Astrocyte (in vitro differentiated cells and primary cell): ENCODE measurements at regions not wholly inside any gene's neighbourhood (a gene's known extent, or its start where the extent isn't known, plus 50 kb on each side); places are given as distances from the start of the nearest gene placed in this dataset.

Experiments used
- DNase-seq: peaks from one replicate; pipeline ENCODE4 v3.0.0-alpha.2; 2010; ENCODE audit warnings: low read depth
- FAIRE-seq: peaks from 2 replicates; lab custom pipeline; 2011; peaks lifted over from hg19 to GRCh38; lab: Jason Lieb, UNC
- H2AFZ ChIP-seq: 2 replicates; pipeline ENCODE4 v1.6.0; 2012; ENCODE audit warnings: low read depth, low read length, inconsistent platforms
- H3K27ac ChIP-seq: 2 replicates; pipeline ENCODE4 v1.5.1; 2011; ENCODE audit warnings: low read depth, low read length, inconsistent platforms
- H3K27me3 ChIP-seq: 2 replicates; pipeline ENCODE4 v1.6.0; 2011; ENCODE audit warnings: low read length, inconsistent platforms; ENCODE audit not compliant: insufficient read depth
- H3K36me3 ChIP-seq: 2 replicates; pipeline ENCODE4 v1.5.1; 2011; ENCODE audit warnings: low read length, inconsistent platforms; ENCODE audit not compliant: insufficient read depth
- H3K4me1 ChIP-seq: 2 replicates; pipeline ENCODE4 v1.5.1; 2011; ENCODE audit warnings: low read length, inconsistent platforms; ENCODE audit not compliant: insufficient read depth
- H3K4me2 ChIP-seq: 2 replicates; pipeline ENCODE4 v1.6.0; 2012; ENCODE audit warnings: low read length, inconsistent platforms
- H3K4me3 ChIP-seq: 2 replicates; pipeline ENCODE4 v1.5.1; 2011; ENCODE audit warnings: low read depth, mild to moderate bottlenecking, low read length, inconsistent platforms; ENCODE audit not compliant: insufficient read depth
- H3K79me2 ChIP-seq: 2 replicates; pipeline ENCODE4 v1.6.0; 2012; ENCODE audit warnings: mild to moderate bottlenecking, low read length, inconsistent platforms; ENCODE audit not compliant: insufficient read depth
- H3K9ac ChIP-seq: 2 replicates; pipeline ENCODE4 v1.6.0; 2012; ENCODE audit warnings: mild to moderate bottlenecking, low read length, inconsistent platforms
- H3K9me3 ChIP-seq: 2 replicates; pipeline ENCODE4 v1.5.1; 2012; ENCODE audit warnings: low read depth, mild to moderate bottlenecking, low read length, inconsistent platforms; ENCODE audit not compliant: insufficient read depth
- H4K20me1 ChIP-seq: 2 replicates; pipeline ENCODE4 v1.6.0; 2012; ENCODE audit warnings: low read length, inconsistent platforms; ENCODE audit not compliant: insufficient read depth
- H3K27ac Mint-ChIP-seq: one replicate; pipeline ENCODE4 v1.8.0; 2021; ENCODE audit warnings: mild to moderate bottlenecking, mixed read lengths; ENCODE audit not compliant: unreplicated experiment
- H3K27me3 Mint-ChIP-seq: one replicate; pipeline ENCODE4 v1.8.0; 2021; ENCODE audit warnings: low read depth, mixed read lengths; ENCODE audit not compliant: unreplicated experiment
- H3K36me3 Mint-ChIP-seq: one replicate; pipeline ENCODE4 v1.8.0; 2021; ENCODE audit warnings: low read depth, mixed read lengths; ENCODE audit not compliant: unreplicated experiment
- H3K4me1 Mint-ChIP-seq: one replicate; pipeline ENCODE4 v1.8.0; 2021; ENCODE audit warnings: low read depth, mixed read lengths; ENCODE audit not compliant: unreplicated experiment
- H3K4me3 Mint-ChIP-seq: one replicate; pipeline ENCODE4 v1.8.0; 2021; ENCODE audit warnings: mild to moderate bottlenecking, moderate library complexity, mixed read lengths; ENCODE audit not compliant: unreplicated experiment
- H3K9me3 Mint-ChIP-seq: one replicate; pipeline ENCODE4 v1.8.0; 2021; ENCODE audit warnings: mild to moderate bottlenecking, mixed read lengths; ENCODE audit not compliant: unreplicated experiment
- CTCF ChIP-seq: IDR thresholded peaks from 2 replicates; pipeline ENCODE4 v1.5.1; 2011; ENCODE audit warnings: low read depth, mild to moderate bottlenecking, inconsistent platforms, low read length, moderate library complexity; ENCODE audit not compliant: insufficient read depth
- EZH2 ChIP-seq: IDR thresholded peaks from 2 replicates; pipeline ENCODE4 v1.6.1; 2012; ENCODE audit warnings: mild to moderate bottlenecking, low read length, inconsistent platforms; ENCODE audit not compliant: insufficient read depth

- no peak overlapping the region for H3K4me3 ChIP-seq
- Mint-ChIP-seq H3K4me3 (no peak overlapping the region), H3K27ac (peak overlapping the region; percentile 80), H3K27me3 (no peaks in the 10 kb centered on the region), H3K4me1 (peaks cover 50% of the 10 kb centered on the region), H3K36me3 (no peaks in the 10 kb centered on the region), H3K9me3 (no peaks in the 10 kb centered on the region)
- no peaks in the 10 kb centered on the region for H3K27me3 ChIP-seq
- no peaks in the 10 kb centered on the region for H4K20me1 ChIP-seq
- H3K79me2 ChIP-seq: no peaks in the 10 kb centered on the region
- DNase-seq (peak; percentile 68), FAIRE-seq (no peak)
- H3K36me3 ChIP-seq: no peaks in the 10 kb centered on the region
- H3K27ac ChIP-seq: peak overlapping the region; percentile 85
- no peak for TF ChIP-seq CTCF
- TF ChIP-seq EZH2: no peak
- H3K9me3 ChIP-seq: no peaks in the 10 kb centered on the region
- H3K4me1 ChIP-seq: peaks cover 46% of the 10 kb centered on the region
- H2AFZ ChIP-seq: no peak overlapping the region
- H3K9ac ChIP-seq: peak overlapping the region; percentile 69
- peak overlapping the region; percentile 51 for H3K4me2 ChIP-seq
Measured at GRCh38 chr3:197366301-197367044, 68.1 kb upstream of the DLG1 start.

GRCh38 chr3:197365586-197365985 is 67.2 kb upstream of the DLG1 start:
- Histone ChIP-seq H3K4me2 (no peak overlapping the region), H3K36me3 (no peaks in the 10 kb centered on the region), H3K27me3 (no peaks in the 10 kb centered on the region), H3K4me1 (peaks cover 38% of the 10 kb centered on the region), H4K20me1 (no peaks in the 10 kb centered on the region), H3K27ac (no peak overlapping the region), H3K9me3 (peaks cover 2% of the 10 kb centered on the region), H3K4me3 (no peak overlapping the region), H3K79me2 (no peaks in the 10 kb centered on the region), H3K9ac (no peak overlapping the region), H2AFZ (no peak overlapping the region)
- FAIRE-seq: no peak
- H3K27ac Mint-ChIP-seq: peak overlapping the region; percentile 2
- peaks cover 5% of the 10 kb centered on the region for H3K9me3 Mint-ChIP-seq
- no peaks in the 10 kb centered on the region for H3K27me3 Mint-ChIP-seq
- peaks cover 48% of the 10 kb centered on the region for H3K4me1 Mint-ChIP-seq
- TF ChIP-seq EZH2 (no peak), CTCF (no peak)
- no peaks in the 10 kb centered on the region for H3K36me3 Mint-ChIP-seq
- H3K4me3 Mint-ChIP-seq: no peak overlapping the region
- DNase-seq: no peak

GRCh38 chr3:197364410-197365071 is 66.1 kb upstream of the DLG1 start:
- no peak overlapping the region for H3K27ac ChIP-seq
- H3K79me2 ChIP-seq: no peaks in the 10 kb centered on the region
- peaks cover 44% of the 10 kb centered on the region for H3K4me1 Mint-ChIP-seq
- FAIRE-seq: no peak
- DNase-seq: no peak
- no peak overlapping the region for H2AFZ ChIP-seq
- peak overlapping the region; percentile 70 for H3K27ac Mint-ChIP-seq
- no peaks in the 10 kb centered on the region for H4K20me1 ChIP-seq
- H3K9me3 ChIP-seq: peaks cover 4% of the 10 kb centered on the region
- peaks cover 30% of the 10 kb centered on the region for H3K4me1 ChIP-seq
- H3K9ac ChIP-seq: no peak overlapping the region
- peaks cover 3% of the 10 kb centered on the region for H3K36me3 Mint-ChIP-seq
- no peaks in the 10 kb centered on the region for H3K27me3 Mint-ChIP-seq
- no peak overlapping the region for H3K4me3 Mint-ChIP-seq
- H3K27me3 ChIP-seq: no peaks in the 10 kb centered on the region
- peaks cover 9% of the 10 kb centered on the region for H3K9me3 Mint-ChIP-seq
- H3K36me3 ChIP-seq: no peaks in the 10 kb centered on the region
- H3K4me2 ChIP-seq: no peak overlapping the region
- no peak overlapping the region for H3K4me3 ChIP-seq
- TF ChIP-seq CTCF: no peak
- no peak for TF ChIP-seq EZH2
